ENCODE measurements at regions not wholly inside any gene's neighbourhood (a gene's known extent, or its start where the extent isn't known, plus 50 kb on each side); places are given as distances from the start of the nearest gene placed in this dataset.
"Not testable (repeated sequence)": the region's sequence is repeated elsewhere in the genome, so short reads cannot be mapped to it uniquely, and the experiment has no call there.

DNA sequence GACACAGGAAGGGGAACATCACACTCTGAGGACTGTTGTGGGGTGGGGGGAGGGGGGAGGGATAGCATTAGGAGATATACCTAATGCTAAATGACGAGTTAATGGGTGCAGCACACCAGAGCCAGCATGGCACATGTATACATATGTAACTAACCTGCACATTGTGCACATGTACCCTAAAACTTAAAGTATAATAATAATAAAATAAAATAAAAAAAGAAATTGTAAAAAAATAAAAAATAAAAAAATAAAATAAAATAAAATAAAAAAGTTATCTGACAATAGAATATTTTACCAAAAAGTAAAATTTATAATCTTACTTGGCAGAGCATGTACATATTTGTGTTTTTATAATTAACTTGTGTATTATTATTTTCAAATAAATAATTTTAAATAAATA, 848.0 kb upstream of the ADGRB3 start:
- TF ChIP-seq, protein P1, sequence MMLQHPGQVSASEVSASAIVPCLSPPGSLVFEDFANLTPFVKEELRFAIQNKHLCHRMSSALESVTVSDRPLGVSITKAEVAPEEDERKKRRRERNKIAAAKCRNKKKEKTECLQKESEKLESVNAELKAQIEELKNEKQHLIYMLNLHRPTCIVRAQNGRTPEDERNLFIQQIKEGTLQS (IDR thresholded peaks at IDR 0.05; ENCODE audit: insufficient read depth, low read depth, low read length): not testable (repeated sequence)
- TF ChIP-seq, protein P2, sequence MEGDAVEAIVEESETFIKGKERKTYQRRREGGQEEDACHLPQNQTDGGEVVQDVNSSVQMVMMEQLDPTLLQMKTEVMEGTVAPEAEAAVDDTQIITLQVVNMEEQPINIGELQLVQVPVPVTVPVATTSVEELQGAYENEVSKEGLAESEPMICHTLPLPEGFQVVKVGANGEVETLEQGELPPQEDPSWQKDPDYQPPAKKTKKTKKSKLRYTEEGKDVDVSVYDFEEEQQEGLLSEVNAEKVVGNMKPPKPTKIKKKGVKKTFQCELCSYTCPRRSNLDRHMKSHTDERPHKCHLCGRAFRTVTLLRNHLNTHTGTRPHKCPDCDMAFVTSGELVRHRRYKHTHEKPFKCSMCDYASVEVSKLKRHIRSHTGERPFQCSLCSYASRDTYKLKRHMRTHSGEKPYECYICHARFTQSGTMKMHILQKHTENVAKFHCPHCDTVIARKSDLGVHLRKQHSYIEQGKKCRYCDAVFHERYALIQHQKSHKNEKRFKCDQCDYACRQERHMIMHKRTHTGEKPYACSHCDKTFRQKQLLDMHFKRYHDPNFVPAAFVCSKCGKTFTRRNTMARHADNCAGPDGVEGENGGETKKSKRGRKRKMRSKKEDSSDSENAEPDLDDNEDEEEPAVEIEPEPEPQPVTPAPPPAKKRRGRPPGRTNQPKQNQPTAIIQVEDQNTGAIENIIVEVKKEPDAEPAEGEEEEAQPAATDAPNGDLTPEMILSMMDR (IDR thresholded peaks at IDR 0.05; ENCODE audit: control extremely low read depth in 1 of 3, insufficient read depth in 1 of 3, low read depth in 1 of 3, low read length in 3 of 3): not testable (repeated sequence)
- not testable (repeated sequence) for TF ChIP-seq EZH2 (IDR thresholded peaks at IDR 0.05; ENCODE audit: low read depth, low read length, severe bottlenecking); YY1 (IDR thresholded peaks at IDR 0.05; ENCODE audit: low read depth, low read length); CBX8 (IDR thresholded peaks at IDR 0.05; ENCODE audit: borderline replicate concordance, low read depth, low read length)

All from H1 (cell line).